Keratinocyte (primary cell): ENCODE measurements at regions not wholly inside any gene's neighbourhood (a gene's known extent, or its start where the extent isn't known, plus 50 kb on each side); places are given as distances from the start of the nearest gene placed in this dataset.

ENCODE experiments used
- DNase-seq: peaks from one replicate; pipeline ENCODE4 v3.0.0-alpha.2; 2011; ENCODE audit warnings: low read depth, missing footprints, low spot score
- FAIRE-seq: peaks from 2 replicates; lab custom pipeline; 2011; peaks lifted over from hg19 to GRCh38; lab: Jason Lieb, UNC
- H2AFZ ChIP-seq: 2 replicates; pipeline ENCODE4 v1.6.0; 2012; ENCODE audit warnings: low read length, control low read depth, inconsistent platforms; ENCODE audit not compliant: control insufficient read depth
- H3K27ac ChIP-seq: 2 replicates; pipeline ENCODE4 v1.5.1; 2011; ENCODE audit warnings: low read length; ENCODE audit not compliant: control insufficient read depth, insufficient read depth
- H3K27me3 ChIP-seq: 3 replicates; pipeline ENCODE4 v1.6.0; 2011; ENCODE audit warnings: low read length; ENCODE audit not compliant: control insufficient read depth, insufficient read depth; ENCODE audit errors: extremely low read depth
- H3K36me3 ChIP-seq, 2 experiments: 2 replicates in 1 of 2; 3 replicates in 1 of 2; pipeline ENCODE4 v1.5.1; 2011; ENCODE audit warnings: low read length in 2 of 2, mild to moderate bottlenecking in 1 of 2; ENCODE audit not compliant: control insufficient read depth in 2 of 2, insufficient read depth in 2 of 2; ENCODE audit errors: extremely low read depth in 1 of 2
- H3K4me1 ChIP-seq: 3 replicates; pipeline ENCODE4 v1.5.1; 2011; ENCODE audit warnings: low read length; ENCODE audit not compliant: control insufficient read depth, insufficient read depth; ENCODE audit errors: extremely low read depth
- H3K4me2 ChIP-seq: 3 replicates; pipeline ENCODE4 v1.6.0; 2011; ENCODE audit warnings: low read depth, low read length; ENCODE audit not compliant: control insufficient read depth, insufficient read depth; ENCODE audit errors: extremely low read depth
- H3K4me3 ChIP-seq, 3 experiments: fragments of 200-600 bp in 1 of 3; sonication (generic) in 1 of 3; 2 replicates in 2 of 3; 3 replicates in 1 of 3; pipeline ENCODE4 v1.5.1; 2011 to 2016; ENCODE audit warnings: low read length in 3 of 3, mild to moderate bottlenecking in 3 of 3, control low read depth in 2 of 3, inconsistent platforms in 1 of 3, low read depth in 1 of 3, mixed read lengths in 1 of 3, mixed run types in 1 of 3, moderate library complexity in 1 of 3; ENCODE audit not compliant: control insufficient read depth in 2 of 3, insufficient read depth in 2 of 3; ENCODE audit errors: extremely low read depth in 1 of 3
- H3K79me2 ChIP-seq: 2 replicates; pipeline ENCODE4 v1.6.0; 2012; ENCODE audit warnings: low read length; ENCODE audit not compliant: control insufficient read depth, insufficient read depth
- H3K9ac ChIP-seq: 3 replicates; pipeline ENCODE4 v1.6.0; 2011; ENCODE audit warnings: low read length; ENCODE audit not compliant: control insufficient read depth, insufficient read depth; ENCODE audit errors: extremely low read depth
- H3K9me1 ChIP-seq: 3 replicates; pipeline ENCODE4 v1.6.0; 2011; ENCODE audit warnings: low read length; ENCODE audit not compliant: control insufficient read depth, insufficient read depth; ENCODE audit errors: extremely low read depth
- H3K9me3 ChIP-seq: 2 replicates; pipeline ENCODE4 v1.5.1; 2012; ENCODE audit warnings: low read depth, low read length; ENCODE audit not compliant: control insufficient read depth
- H4K20me1 ChIP-seq: 3 replicates; pipeline ENCODE4 v1.6.0; 2011; ENCODE audit warnings: low read length; ENCODE audit not compliant: control insufficient read depth, insufficient read depth; ENCODE audit errors: extremely low read depth
- EZH2 ChIP-seq: IDR thresholded peaks from one replicate; pipeline ENCODE4 v1.6.1; 2012; ENCODE audit warnings: inconsistent platforms, mild to moderate bottlenecking, low read length, moderate library complexity
- dilution Hi-C: fragments of 300-500 bp; cut with MboI; formaldehyde crosslinking; loops from one replicate; pipeline ENCODE4 v1.7.0; 2020; ENCODE audit warnings: low sequenced_read_pairs; ENCODE audit not compliant: extremely low pct_ligation_motif_present
- TF ChIP-seq, protein P1 (sequence below), 3 experiments: IDR thresholded peaks in 1 of 3; conservative IDR thresholded peaks in 1 of 3; optimal IDR thresholded peaks in 1 of 3; 2 replicates in 2 of 3; 3 replicates in 1 of 3; pipeline versions ENCODE3 to v1.5.1; 2011; ENCODE audit warnings: low read length in 3 of 3, mild to moderate bottlenecking in 3 of 3, moderate library complexity in 2 of 3, control low read depth in 1 of 3, inconsistent platforms in 1 of 3; ENCODE audit not compliant: insufficient read depth in 2 of 3; ENCODE audit errors: extremely low read depth in 1 of 3

DNA sequence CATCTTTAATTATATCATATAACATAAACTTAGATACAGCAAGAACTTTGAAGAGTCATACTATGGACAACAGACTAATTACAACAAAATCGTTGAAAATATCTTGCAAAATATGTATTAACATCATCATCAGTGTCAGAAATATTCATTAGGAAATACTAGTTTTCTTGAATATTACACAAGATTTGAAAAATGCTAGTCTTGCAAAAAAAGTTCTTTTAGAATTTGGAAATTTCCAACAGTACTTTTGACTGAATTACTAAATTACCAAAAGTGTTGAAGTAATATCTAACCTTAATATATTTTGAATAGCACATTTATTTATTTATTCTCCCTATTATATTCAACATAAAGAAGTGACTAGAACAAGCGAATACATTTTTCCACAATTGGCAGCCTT lies 1224.8 kb upstream of the EYS start:
- no peaks in the 10 kb centered on the region for H3K27me3 ChIP-seq
- H3K9me3 ChIP-seq, result no peaks in the 10 kb centered on the region
- TF ChIP-seq, protein P1, sequence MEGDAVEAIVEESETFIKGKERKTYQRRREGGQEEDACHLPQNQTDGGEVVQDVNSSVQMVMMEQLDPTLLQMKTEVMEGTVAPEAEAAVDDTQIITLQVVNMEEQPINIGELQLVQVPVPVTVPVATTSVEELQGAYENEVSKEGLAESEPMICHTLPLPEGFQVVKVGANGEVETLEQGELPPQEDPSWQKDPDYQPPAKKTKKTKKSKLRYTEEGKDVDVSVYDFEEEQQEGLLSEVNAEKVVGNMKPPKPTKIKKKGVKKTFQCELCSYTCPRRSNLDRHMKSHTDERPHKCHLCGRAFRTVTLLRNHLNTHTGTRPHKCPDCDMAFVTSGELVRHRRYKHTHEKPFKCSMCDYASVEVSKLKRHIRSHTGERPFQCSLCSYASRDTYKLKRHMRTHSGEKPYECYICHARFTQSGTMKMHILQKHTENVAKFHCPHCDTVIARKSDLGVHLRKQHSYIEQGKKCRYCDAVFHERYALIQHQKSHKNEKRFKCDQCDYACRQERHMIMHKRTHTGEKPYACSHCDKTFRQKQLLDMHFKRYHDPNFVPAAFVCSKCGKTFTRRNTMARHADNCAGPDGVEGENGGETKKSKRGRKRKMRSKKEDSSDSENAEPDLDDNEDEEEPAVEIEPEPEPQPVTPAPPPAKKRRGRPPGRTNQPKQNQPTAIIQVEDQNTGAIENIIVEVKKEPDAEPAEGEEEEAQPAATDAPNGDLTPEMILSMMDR (optimal IDR thresholded peaks at IDR 0.05 in 1 of 3, IDR thresholded peaks at IDR 0.05 in 1 of 3, conservative IDR thresholded peaks at IDR 0.05 in 1 of 3; ENCODE audit: extremely low read depth in 1 of 3, insufficient read depth in 2 of 3, low read length in 3 of 3), result no peak
- no peak for TF ChIP-seq EZH2
- no peak overlapping the region for H2AFZ ChIP-seq
- no peaks in the 10 kb centered on the region for H3K9me1 ChIP-seq
- no peak overlapping the region for H3K9ac ChIP-seq
- dilution Hi-C loops, result no loop called here
- H4K20me1 ChIP-seq, result no peaks in the 10 kb centered on the region
- H3K4me1 ChIP-seq, result peaks cover 15% of the 10 kb centered on the region
- no peak overlapping the region for H3K4me2 ChIP-seq
- FAIRE-seq (no peak), DNase-seq (no peak)
- no peaks in the 10 kb centered on the region for H3K79me2 ChIP-seq
- no peak overlapping the region for H3K27ac ChIP-seq
- H3K36me3 ChIP-seq, result no peaks in the 10 kb centered on the region
- no peak overlapping the region for H3K4me3 ChIP-seq

DNA sequence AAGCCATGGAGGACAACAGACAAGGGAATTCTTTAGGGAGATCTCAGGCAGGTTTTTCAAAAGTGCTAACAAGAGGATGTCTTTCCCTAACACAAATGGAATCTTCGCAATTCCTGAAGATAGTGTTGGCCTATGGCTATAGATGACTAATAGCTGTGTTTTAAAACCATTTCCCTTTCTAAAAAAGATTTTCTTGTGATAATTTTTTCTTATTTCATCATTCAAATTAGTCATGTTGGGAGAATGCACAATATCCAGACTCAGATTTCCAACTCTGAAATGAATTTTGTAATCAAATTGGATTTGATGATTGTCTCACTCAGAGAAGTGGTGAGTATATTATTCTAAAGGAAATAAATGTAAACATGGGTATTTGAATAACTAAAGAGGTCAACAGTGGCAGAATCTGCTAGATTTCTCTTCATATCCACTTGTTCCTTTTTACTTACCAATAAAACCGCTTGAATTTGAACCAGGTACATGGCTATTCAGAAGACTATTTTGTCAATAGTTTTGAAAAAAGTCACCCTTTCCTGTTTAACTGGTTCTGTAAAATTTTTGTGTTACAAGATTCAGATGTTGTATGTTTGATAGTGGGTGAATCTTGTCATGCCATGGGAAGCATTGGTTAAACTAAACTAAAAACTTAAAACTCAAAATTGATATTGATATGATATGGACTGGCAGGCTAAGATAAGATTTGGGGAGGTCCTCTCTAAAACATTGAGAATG lies 1223.7 kb upstream of the EYS start:
- peak overlapping the region; percentile 59 for H2AFZ ChIP-seq
- H4K20me1 ChIP-seq, result no peaks in the 10 kb centered on the region
- H3K79me2 ChIP-seq, result no peaks in the 10 kb centered on the region
- no peaks in the 10 kb centered on the region for H3K27me3 ChIP-seq
- peak; percentile 4 for DNase-seq
- H3K4me1 ChIP-seq, result peaks cover 15% of the 10 kb centered on the region
- no peaks in the 10 kb centered on the region for H3K9me1 ChIP-seq
- FAIRE-seq, result no peak
- H3K27ac ChIP-seq, result peak overlapping the region; percentile 74
- dilution Hi-C loops, result no loop called here
- no peaks in the 10 kb centered on the region for H3K36me3 ChIP-seq
- no peak overlapping the region for H3K9ac ChIP-seq
- TF ChIP-seq, protein P1 (optimal IDR thresholded peaks at IDR 0.05 in 1 of 3, IDR thresholded peaks at IDR 0.05 in 1 of 3, conservative IDR thresholded peaks at IDR 0.05 in 1 of 3; ENCODE audit: extremely low read depth in 1 of 3, insufficient read depth in 2 of 3, low read length in 3 of 3), result no peak
- TF ChIP-seq EZH2, result no peak
- peaks cover 2% of the 10 kb centered on the region for H3K9me3 ChIP-seq
- H3K4me3 ChIP-seq, result no peak overlapping the region
- peak overlapping the region; percentile 41 for H3K4me2 ChIP-seq
